AG10803 (cell line): ENCODE measurements at regions not wholly inside any gene's neighbourhood (a gene's known extent, or its start where the extent isn't known, plus 50 kb on each side); places are given as distances from the start of the nearest gene placed in this dataset.

ENCODE experiments used
- DNase-seq: peaks from one replicate; pipeline ENCODE4 v3.0.0; 2010; ENCODE audit warnings: low read depth
- H3K4me3 ChIP-seq: 2 replicates; pipeline ENCODE4 v1.5.1; 2011; ENCODE audit warnings: mild to moderate bottlenecking, low read length, control low read depth
- CTCF ChIP-seq: conservative IDR thresholded peaks from 2 replicates; pipeline ENCODE4 v1.5.1; 2011; ENCODE audit warnings: mild to moderate bottlenecking, low read length, control low read depth, inconsistent platforms

GRCh38 chr14:54088271-54088670 lies 131.6 kb upstream of the BMP4 start:
- H3K4me3 ChIP-seq: no peak overlapping the region
- TF ChIP-seq CTCF: no peak
- DNase-seq: no peak

- no peak for DNase-seq
- no peak overlapping the region for H3K4me3 ChIP-seq
- no peak for TF ChIP-seq CTCF
Measured at GRCh38 chr14:54090274-54090673, 133.6 kb upstream of the BMP4 start.

GRCh38 chr14:54094765-54095164 lies 138.1 kb upstream of the BMP4 start:
- no peak for DNase-seq
- no peak for TF ChIP-seq CTCF
- H3K4me3 ChIP-seq: no peak overlapping the region

- no peak for TF ChIP-seq CTCF
- no peak for DNase-seq
- no peak overlapping the region for H3K4me3 ChIP-seq
Measured at GRCh38 chr14:54098536-54098935, 141.9 kb upstream of the BMP4 start.

- no peak overlapping the region for H3K4me3 ChIP-seq
- TF ChIP-seq CTCF: no peak
- no peak for DNase-seq
Measured at GRCh38 chr14:54102051-54102456, 145.4 kb upstream of the BMP4 start.

- no peak for DNase-seq
- no peak for TF ChIP-seq CTCF
- H3K4me3 ChIP-seq: no peak overlapping the region
Measured at GRCh38 chr14:54102530-54102929, 145.9 kb upstream of the BMP4 start.

GRCh38 chr14:54104601-54105145 lies 148.0 kb upstream of the BMP4 start:
- no peak for TF ChIP-seq CTCF
- DNase-seq: no peak
- no peak overlapping the region for H3K4me3 ChIP-seq
